ENCODE measurements at regions not wholly inside any gene's neighbourhood (a gene's known extent, or its start where the extent isn't known, plus 50 kb on each side); places are given as distances from the start of the nearest gene placed in this dataset.

DNA sequence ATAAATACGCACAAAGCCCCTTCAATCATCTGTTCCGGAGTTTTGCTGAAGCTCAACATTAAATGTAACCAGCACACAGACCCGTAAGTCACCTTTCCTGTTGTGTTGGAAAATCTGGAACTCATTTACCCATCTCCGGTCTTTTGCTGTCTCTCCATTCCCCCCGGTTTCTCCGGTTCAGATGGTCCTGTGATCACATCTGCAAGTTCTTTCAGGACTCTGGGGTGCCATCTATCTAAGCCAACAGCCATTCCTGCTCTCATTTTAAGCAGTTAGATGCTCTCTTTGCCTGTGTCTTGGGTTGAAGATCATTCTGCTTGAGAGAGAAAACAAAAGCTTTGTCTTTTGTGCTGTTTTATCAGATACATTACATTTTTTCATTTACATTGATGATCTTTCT is 91.7 kb upstream of the TGIF1 start:
- TF ChIP-seq, protein P1, sequence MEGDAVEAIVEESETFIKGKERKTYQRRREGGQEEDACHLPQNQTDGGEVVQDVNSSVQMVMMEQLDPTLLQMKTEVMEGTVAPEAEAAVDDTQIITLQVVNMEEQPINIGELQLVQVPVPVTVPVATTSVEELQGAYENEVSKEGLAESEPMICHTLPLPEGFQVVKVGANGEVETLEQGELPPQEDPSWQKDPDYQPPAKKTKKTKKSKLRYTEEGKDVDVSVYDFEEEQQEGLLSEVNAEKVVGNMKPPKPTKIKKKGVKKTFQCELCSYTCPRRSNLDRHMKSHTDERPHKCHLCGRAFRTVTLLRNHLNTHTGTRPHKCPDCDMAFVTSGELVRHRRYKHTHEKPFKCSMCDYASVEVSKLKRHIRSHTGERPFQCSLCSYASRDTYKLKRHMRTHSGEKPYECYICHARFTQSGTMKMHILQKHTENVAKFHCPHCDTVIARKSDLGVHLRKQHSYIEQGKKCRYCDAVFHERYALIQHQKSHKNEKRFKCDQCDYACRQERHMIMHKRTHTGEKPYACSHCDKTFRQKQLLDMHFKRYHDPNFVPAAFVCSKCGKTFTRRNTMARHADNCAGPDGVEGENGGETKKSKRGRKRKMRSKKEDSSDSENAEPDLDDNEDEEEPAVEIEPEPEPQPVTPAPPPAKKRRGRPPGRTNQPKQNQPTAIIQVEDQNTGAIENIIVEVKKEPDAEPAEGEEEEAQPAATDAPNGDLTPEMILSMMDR (IDR thresholded peaks at IDR 0.05; ENCODE audit: low read depth, low read length): no peak
- no peak for TF ChIP-seq MYC (IDR thresholded peaks at IDR 0.05; ENCODE audit: low read depth, low read length)
- TF ChIP-seq, protein P2, sequence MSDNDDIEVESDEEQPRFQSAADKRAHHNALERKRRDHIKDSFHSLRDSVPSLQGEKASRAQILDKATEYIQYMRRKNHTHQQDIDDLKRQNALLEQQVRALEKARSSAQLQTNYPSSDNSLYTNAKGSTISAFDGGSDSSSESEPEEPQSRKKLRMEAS (IDR thresholded peaks at IDR 0.05; ENCODE audit: low read depth, low read length): no peak

Measured in NB4 (cell line).